CD14-positive monocyte (primary cell): ENCODE measurements at regions not wholly inside any gene's neighbourhood (a gene's known extent, or its start where the extent isn't known, plus 50 kb on each side); places are given as distances from the start of the nearest gene placed in this dataset.

Experiments used
- DNase-seq, 3 donors: peaks; one replicate each; pipeline ENCODE4 v3.0.0-alpha.2; 2011 to 2022
- H2AFZ ChIP-seq: 2 replicates; pipeline ENCODE4 v1.6.0; 2012; ENCODE audit warnings: mild to moderate bottlenecking, low read depth, low read length, inconsistent platforms; ENCODE audit not compliant: insufficient read depth, poor library complexity, severe bottlenecking
- H3K27ac ChIP-seq, 2 donors: 1 replicate in 1 of 2; 2 replicates in 1 of 2; pipeline ENCODE4 v1.5.1; 2012 to 2013; ENCODE audit warnings: low read length in 2 of 2, control low read depth in 1 of 2, inconsistent platforms in 1 of 2, low read depth in 1 of 2, mild to moderate bottlenecking in 1 of 2
- H3K27me3 ChIP-seq, 2 donors: one replicate each; pipeline versions ENCODE4 v1.6.0 to v1.6.1; 2011 to 2013; ENCODE audit warnings: low read length in 2 of 2; ENCODE audit not compliant: control insufficient read depth in 2 of 2, insufficient read depth in 2 of 2
- H3K36me3 ChIP-seq, 2 donors: replicated peaks in 1 of 2; 1 replicate in 1 of 2; 2 replicates in 1 of 2; pipeline versions ENCODE4 v1.5.1 to v1.6.1; 2012 to 2013; ENCODE audit warnings: low read length in 2 of 2, control low read depth in 1 of 2, inconsistent platforms in 1 of 2, mild to moderate bottlenecking in 1 of 2; ENCODE audit not compliant: insufficient read depth in 2 of 2, control insufficient read depth in 1 of 2
- H3K4me1 ChIP-seq, 2 donors: 1 replicate in 1 of 2; 2 replicates in 1 of 2; pipeline versions ENCODE4 v1.5.1 to v1.6.1; 2012 to 2013; ENCODE audit warnings: low read length in 2 of 2, control low read depth in 1 of 2, inconsistent platforms in 1 of 2, mild to moderate bottlenecking in 1 of 2, moderate library complexity in 1 of 2; ENCODE audit not compliant: insufficient read depth in 2 of 2, control insufficient read depth in 1 of 2
- H3K4me2 ChIP-seq: replicated peaks from 2 replicates; pipeline ENCODE3; 2012; ENCODE audit warnings: low read length, moderate library complexity, mild to moderate bottlenecking; ENCODE audit not compliant: poor library complexity, severe bottlenecking; ENCODE audit errors: extremely low read depth
- H3K4me3 ChIP-seq, 3 experiments: fragments of 200-600 bp in 1 of 3; sonication (generic) in 1 of 3; replicated peaks in 1 of 3; 1 replicate in 2 of 3; 2 replicates in 1 of 3; pipeline ENCODE4 v1.5.1; 2011 to 2013; ENCODE audit warnings: low read length in 3 of 3, mild to moderate bottlenecking in 3 of 3, control low read depth in 2 of 3, low read depth in 2 of 3, inconsistent platforms in 1 of 3, moderate library complexity in 1 of 3
- H3K79me2 ChIP-seq: 2 replicates; pipeline ENCODE4 v1.6.0; 2012; ENCODE audit warnings: mild to moderate bottlenecking, control low read depth, inconsistent platforms, low read length, moderate library complexity; ENCODE audit not compliant: insufficient read depth
- H3K9ac ChIP-seq: 2 replicates; pipeline ENCODE4 v1.6.0; 2017; ENCODE audit warnings: low read length, mild to moderate bottlenecking; ENCODE audit not compliant: insufficient read depth, poor library complexity, severe bottlenecking
- H3K9me3 ChIP-seq, 2 donors: replicated peaks in 1 of 2; 1 replicate in 1 of 2; 2 replicates in 1 of 2; pipeline versions ENCODE4 v1.5.1 to v1.6.1; 2012 to 2013; ENCODE audit warnings: low read length in 2 of 2, control low read depth in 1 of 2; ENCODE audit not compliant: control insufficient read depth in 1 of 2, insufficient read depth in 1 of 2
- H4K20me1 ChIP-seq: 2 replicates; pipeline ENCODE4 v1.6.0; 2012; ENCODE audit warnings: mild to moderate bottlenecking, low read length, control low read depth, moderate library complexity; ENCODE audit not compliant: insufficient read depth
- H3K27ac Mint-ChIP-seq, 7 donors: one replicate each; pipeline ENCODE4 v1.8.0; 2020; ENCODE audit warnings: mild to moderate bottlenecking in 7 of 7, mixed read lengths in 7 of 7, moderate library complexity in 6 of 7, inconsistent platforms in 2 of 7
- H3K27me3 Mint-ChIP-seq, 3 donors: one replicate each; pipeline ENCODE4 v1.8.0; 2021 to 2022; ENCODE audit warnings: low read depth in 3 of 3, mild to moderate bottlenecking in 3 of 3, mixed read lengths in 3 of 3, moderate library complexity in 3 of 3, inconsistent platforms in 1 of 3
- H3K36me3 Mint-ChIP-seq, 2 donors: one replicate each; pipeline ENCODE4 v1.8.0; 2020; ENCODE audit warnings: mixed read lengths in 2 of 2, inconsistent platforms in 1 of 2, mild to moderate bottlenecking in 1 of 2
- H3K4me1 Mint-ChIP-seq: one replicate; pipeline ENCODE4 v1.8.0; 2020; ENCODE audit warnings: mild to moderate bottlenecking, mixed read lengths
- H3K4me3 Mint-ChIP-seq, 2 donors: one replicate each; pipeline ENCODE4 v1.8.0; 2020; ENCODE audit warnings: mild to moderate bottlenecking in 2 of 2, mixed read lengths in 2 of 2, moderate library complexity in 1 of 2
- H3K9me3 Mint-ChIP-seq, 7 donors: one replicate each; pipeline ENCODE4 v1.8.0; 2020 to 2022; ENCODE audit warnings: mixed read lengths in 7 of 7, mild to moderate bottlenecking in 6 of 7, moderate library complexity in 6 of 7, inconsistent platforms in 2 of 7
- CTCF ChIP-seq: fragments of 200-600 bp; IDR thresholded peaks from one replicate; pipeline ENCODE4 v1.8.0; 2022; ENCODE audit warnings: antibody characterized with exemption, mild to moderate bottlenecking
- WGBS: methylation state at CpG from one replicate; pipeline ENCODE4 v1.1.5; 2013; ENCODE audit warnings: missing lambda C conversion rate; ENCODE audit not compliant: insufficient coverage; 5-methylcytosine and 5-hydroxymethylcytosine counted together
- intact Hi-C, 2 donors: fragments of 100-400 bp; cut with micrococcal nuclease; formaldehyde crosslinking; loops; one replicate each; pipeline versions ENCODE4 v1.15.0 to v1.15.1; 2023

GRCh38 chr15:35301088-35301487 is 216.0 kb upstream of the NANOGP8 start:
- Histone ChIP-seq H2AFZ (no peak overlapping the region), H3K27me3 (no peaks in the 10 kb centered on the region), H3K27ac (no peak overlapping the region), H3K9ac (no peak overlapping the region), H3K79me2 (no peaks in the 10 kb centered on the region), H3K9me3 (peaks cover 8% of the 10 kb centered on the region in 2 donors), H4K20me1 (no peaks in the 10 kb centered on the region), H3K4me1 (no peaks in the 10 kb centered on the region), H3K4me3 (no peak overlapping the region), H3K36me3 (no peaks in the 10 kb centered on the region), H3K4me2 (no peak overlapping the region)
- no peaks in the 10 kb centered on the region for H3K4me1 Mint-ChIP-seq
- DNase-seq = no peak
- H3K4me3 Mint-ChIP-seq = no peak overlapping the region
- WGBS = no CpG with 5 or more reads among the region's 2 CpGs
- no peak for TF ChIP-seq CTCF
- H3K36me3 Mint-ChIP-seq = no peaks in the 10 kb centered on the region
- intact Hi-C loops = no loop called here
- no peaks in the 10 kb centered on the region for H3K27me3 Mint-ChIP-seq
- H3K9me3 Mint-ChIP-seq = peaks cover 0 to 3% (median 0%) of the 10 kb centered on the region in 7 donors
- H3K27ac Mint-ChIP-seq = no peak overlapping the region

GRCh38 chr15:35299059-35299735 is 214.1 kb upstream of the NANOGP8 start:
- peaks cover 8% of the 10 kb centered on the region in 2 donors for H3K9me3 ChIP-seq
- no peak overlapping the region for H3K4me3 ChIP-seq
- H3K27ac ChIP-seq = no peak overlapping the region
- intact Hi-C loops = no loop called here
- no peak overlapping the region for H3K4me2 ChIP-seq
- H3K27me3 Mint-ChIP-seq = no peaks in the 10 kb centered on the region
- no peak for DNase-seq
- H3K4me1 ChIP-seq = no peaks in the 10 kb centered on the region
- peaks cover 0 to 3% (median 0%) of the 10 kb centered on the region in 7 donors for H3K9me3 Mint-ChIP-seq
- H2AFZ ChIP-seq = no peak overlapping the region
- no peak overlapping the region for H3K9ac ChIP-seq
- H3K36me3 Mint-ChIP-seq = no peaks in the 10 kb centered on the region
- H3K27me3 ChIP-seq = no peaks in the 10 kb centered on the region
- no peak overlapping the region for H3K4me3 Mint-ChIP-seq
- H3K27ac Mint-ChIP-seq = no peak overlapping the region
- no peaks in the 10 kb centered on the region for H3K36me3 ChIP-seq
- no peaks in the 10 kb centered on the region for H3K79me2 ChIP-seq
- TF ChIP-seq CTCF = no peak
- H4K20me1 ChIP-seq = no peaks in the 10 kb centered on the region
- WGBS = 98% methylated on average over 33 of the region's 33 CpGs
- H3K4me1 Mint-ChIP-seq = no peaks in the 10 kb centered on the region
